Body of pancreas (tissue), 4 donors: ENCODE measurements at regions not wholly inside any gene's neighbourhood (a gene's known extent, or its start where the extent isn't known, plus 50 kb on each side); places are given as distances from the start of the nearest gene placed in this dataset.

Source experiments
- POLR2A ChIP-seq, 3 donors: fragments of 450-650 bp; IDR thresholded peaks; one replicate each; pipeline ENCODE4 v1.6.1; 2016; ENCODE audit warnings: antibody characterized with exemption in 3 of 3, mild to moderate bottlenecking in 2 of 3
- TF ChIP-seq, protein P1 (sequence below), 7 experiments: fragments of 450-650 bp in 4 of 7; fragments of 200-600 bp in 3 of 7; sonication (generic) in 3 of 7; IDR thresholded peaks; one replicate each; pipeline ENCODE4 v1.5.1; 2016 to 2019; ENCODE audit warnings: antibody characterized with exemption in 7 of 7

DNA sequence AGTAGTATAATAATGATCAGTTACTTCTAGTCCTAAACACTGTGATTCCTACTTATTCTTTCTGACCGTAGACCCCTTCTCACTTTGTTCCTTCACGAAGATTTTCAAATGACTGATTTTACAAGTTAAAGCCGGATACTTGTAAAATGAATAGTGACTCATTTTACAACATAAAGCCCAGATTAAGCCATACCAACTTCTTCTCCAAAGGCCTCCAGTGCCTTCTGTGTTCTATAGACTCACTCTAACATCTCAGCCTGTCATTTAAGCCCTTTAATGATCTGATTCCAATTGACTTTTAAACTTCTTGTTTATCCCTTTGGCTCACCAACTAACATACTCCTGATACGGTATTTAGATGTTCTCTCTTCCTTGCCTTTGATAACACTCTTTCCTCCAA lies 480.0 kb upstream of the HS3ST1 start:
- TF ChIP-seq, protein P1, sequence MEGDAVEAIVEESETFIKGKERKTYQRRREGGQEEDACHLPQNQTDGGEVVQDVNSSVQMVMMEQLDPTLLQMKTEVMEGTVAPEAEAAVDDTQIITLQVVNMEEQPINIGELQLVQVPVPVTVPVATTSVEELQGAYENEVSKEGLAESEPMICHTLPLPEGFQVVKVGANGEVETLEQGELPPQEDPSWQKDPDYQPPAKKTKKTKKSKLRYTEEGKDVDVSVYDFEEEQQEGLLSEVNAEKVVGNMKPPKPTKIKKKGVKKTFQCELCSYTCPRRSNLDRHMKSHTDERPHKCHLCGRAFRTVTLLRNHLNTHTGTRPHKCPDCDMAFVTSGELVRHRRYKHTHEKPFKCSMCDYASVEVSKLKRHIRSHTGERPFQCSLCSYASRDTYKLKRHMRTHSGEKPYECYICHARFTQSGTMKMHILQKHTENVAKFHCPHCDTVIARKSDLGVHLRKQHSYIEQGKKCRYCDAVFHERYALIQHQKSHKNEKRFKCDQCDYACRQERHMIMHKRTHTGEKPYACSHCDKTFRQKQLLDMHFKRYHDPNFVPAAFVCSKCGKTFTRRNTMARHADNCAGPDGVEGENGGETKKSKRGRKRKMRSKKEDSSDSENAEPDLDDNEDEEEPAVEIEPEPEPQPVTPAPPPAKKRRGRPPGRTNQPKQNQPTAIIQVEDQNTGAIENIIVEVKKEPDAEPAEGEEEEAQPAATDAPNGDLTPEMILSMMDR (IDR thresholded peaks at IDR 0.05): no peak
- TF ChIP-seq POLR2A (IDR thresholded peaks at IDR 0.05): no peak
